SK-N-SH (cell line): ENCODE measurements at regions not wholly inside any gene's neighbourhood (a gene's known extent, or its start where the extent isn't known, plus 50 kb on each side); places are given as distances from the start of the nearest gene placed in this dataset.

Source experiments
- CTCF ChIA-PET: fragments of 300-600, 350-600 bp; formaldehyde crosslinking; extraction: SDS; loops from one replicate; lab custom pipeline; 2021; lab: Yijun Ruan, JAX
- POLR2A ChIA-PET: fragments of 350-600 bp; sonication (Branson Sonifier 250); formaldehyde crosslinking; extraction: SDS; loops from one replicate; lab custom pipeline; 2020; ENCODE audit warnings: antibody characterized with exemption, inconsistent platforms; lab: Yijun Ruan, JAX
- DNase-seq: peaks from one replicate; pipeline ENCODE4 v3.0.0; 2012
- H2AFZ ChIP-seq: fragments of 200-600 bp; sonication (generic); 2 replicates; pipeline ENCODE4 v1.8.1; 2016; ENCODE audit warnings: antibody characterized with exemption, mild to moderate bottlenecking, low read depth
- H3F3A ChIP-seq: fragments of 200-600 bp; sonication (generic); replicated peaks from 2 replicates; pipeline ENCODE3; 2016; ENCODE audit warnings: antibody characterized with exemption, mild to moderate bottlenecking; ENCODE audit not compliant: insufficient read depth
- H3K27ac ChIP-seq, 2 experiments: fragments of 200-500 bp in 1 of 2; fragments of 200-600 bp in 1 of 2; sonication (Bioruptor generic) in 1 of 2; sonication (generic), shearing (Covaris generic) in 1 of 2; 2 replicates each; pipeline versions ENCODE4 v1.5.1 to v1.6.1; 2014 to 2016; ENCODE audit warnings: low read depth in 2 of 2, inconsistent platforms in 1 of 2, low read length in 1 of 2, mild to moderate bottlenecking in 1 of 2, mixed read lengths in 1 of 2
- H3K27me3 ChIP-seq: fragments of 200-600 bp; sonication (generic), shearing (Covaris generic); 2 replicates; pipeline ENCODE4 v1.6.1; 2016; ENCODE audit warnings: mixed run types; ENCODE audit not compliant: insufficient read depth
- H3K36me3 ChIP-seq, 2 experiments: fragments of 200-500 bp in 1 of 2; fragments of 200-600 bp in 1 of 2; sonication (Bioruptor generic) in 1 of 2; sonication (generic) in 1 of 2; replicated peaks in 1 of 2; 2 replicates each; pipeline versions ENCODE3 to v1.5.1; 2014 to 2016; ENCODE audit warnings: low read length in 1 of 2, mild to moderate bottlenecking in 1 of 2; ENCODE audit not compliant: insufficient read depth in 2 of 2, control insufficient read depth in 1 of 2
- H3K4me1 ChIP-seq, 2 experiments: fragments of 200-500 bp in 1 of 2; fragments of 200-600 bp in 1 of 2; sonication (Bioruptor generic) in 1 of 2; sonication (generic), shearing (Covaris generic) in 1 of 2; 2 replicates each; pipeline versions ENCODE4 v1.5.1 to v1.6.1; 2014 to 2016; ENCODE audit warnings: low read depth in 1 of 2, low read length in 1 of 2, mixed run types in 1 of 2; ENCODE audit not compliant: insufficient read depth in 2 of 2, control insufficient read depth in 1 of 2
- H3K4me2 ChIP-seq: fragments of 200-600 bp; sonication (generic), shearing (Covaris generic); 2 replicates; pipeline ENCODE4 v1.6.1; 2017; ENCODE audit warnings: mixed run types
- H3K4me3 ChIP-seq, 2 experiments: fragments of 200-500 bp in 1 of 2; fragments of 200-600 bp in 1 of 2; sonication (Bioruptor generic) in 1 of 2; sonication (generic), shearing (Covaris generic) in 1 of 2; 2 replicates each; pipeline versions ENCODE4 v1.5.1 to v1.8.1; 2014 to 2016; ENCODE audit warnings: low read depth in 2 of 2, inconsistent platforms in 1 of 2, low read length in 1 of 2, mild to moderate bottlenecking in 1 of 2, mixed read lengths in 1 of 2, moderate library complexity in 1 of 2
- H3K79me2 ChIP-seq: fragments of 200-600 bp; sonication (generic); 2 replicates; pipeline ENCODE4 v1.8.1; 2017; ENCODE audit warnings: mild to moderate bottlenecking; ENCODE audit not compliant: insufficient read depth
- H3K9ac ChIP-seq: fragments of 200-600 bp; sonication (generic); 2 replicates; pipeline ENCODE4 v1.6.1; 2017; ENCODE audit warnings: mixed run types
- H3K9me2 ChIP-seq: fragments of 200-600 bp; sonication (generic); 2 replicates; pipeline ENCODE4 v1.6.1; 2017; ENCODE audit warnings: mixed run types
- H3K9me3 ChIP-seq: fragments of 200-600 bp; sonication (generic); 2 replicates; pipeline ENCODE4 v1.6.1; 2017; ENCODE audit warnings: mixed run types, mild to moderate bottlenecking, moderate library complexity
- H4K20me1 ChIP-seq: fragments of 200-600 bp; sonication (generic); 2 replicates; pipeline ENCODE4 v1.6.1; 2017; ENCODE audit warnings: mild to moderate bottlenecking, mixed run types; ENCODE audit not compliant: insufficient read depth
- EP300 ChIP-seq, 2 experiments: IDR thresholded peaks; 2 replicates each; pipeline versions ENCODE4 v1.4.0 to v1.6.1; 2012; ENCODE audit warnings: borderline replicate concordance in 1 of 2, low read depth in 1 of 2, low read length in 1 of 2
- FOSL2 ChIP-seq: IDR thresholded peaks from 2 replicates; pipeline ENCODE4 v1.4.0; 2012; ENCODE audit warnings: low read depth, mild to moderate bottlenecking, moderate library complexity, borderline replicate concordance
- FOXJ3 ChIP-seq: sonication (generic); formaldehyde crosslinking; IDR thresholded peaks from 2 replicates; pipeline ENCODE4 v1.5.1; 2020; ENCODE audit warnings: mild to moderate bottlenecking, missing genetic modification reagents
- FOXM1 ChIP-seq: IDR thresholded peaks from 2 replicates; pipeline ENCODE4 v1.4.0; 2012; ENCODE audit warnings: low read depth, mild to moderate bottlenecking
- IRF3 ChIP-seq: fragments of 150-350 bp; IDR thresholded peaks from 2 replicates; pipeline ENCODE4 v1.6.1; 2016; ENCODE audit warnings: mild to moderate bottlenecking, low read depth, low read length
- MXI1 ChIP-seq: IDR thresholded peaks from 2 replicates; pipeline ENCODE4 v1.6.1; 2012; ENCODE audit warnings: mild to moderate bottlenecking, low read depth, low read length, improper control_type of control experiment
- NFIC ChIP-seq: IDR thresholded peaks from 2 replicates; pipeline ENCODE4 v1.4.0; 2012; ENCODE audit warnings: borderline replicate concordance
- PBX3 ChIP-seq: IDR thresholded peaks from 2 replicates; pipeline ENCODE4; 2012
- SIN3A ChIP-seq: IDR thresholded peaks from 2 replicates; pipeline ENCODE4 v1.6.1; 2012; ENCODE audit warnings: low read depth, mild to moderate bottlenecking, low read length, moderate library complexity, borderline replicate concordance
- SMC3 ChIP-seq: IDR thresholded peaks from 2 replicates; pipeline ENCODE4 v1.6.1; 2012; ENCODE audit warnings: low read depth, low read length, improper control_type of control experiment
- TAF1 ChIP-seq: IDR thresholded peaks from 2 replicates; pipeline ENCODE4 v1.6.1; 2012; ENCODE audit warnings: low read depth, mild to moderate bottlenecking, low read length, moderate library complexity, borderline replicate concordance
- TCF12 ChIP-seq: IDR thresholded peaks from 2 replicates; pipeline ENCODE4 v1.4.0; 2012
- USF1 ChIP-seq: IDR thresholded peaks from 2 replicates; pipeline ENCODE4 v1.4.0; 2012; ENCODE audit warnings: low read depth, borderline replicate concordance
- YY1 ChIP-seq: IDR thresholded peaks from 2 replicates; pipeline ENCODE4 v1.4.0; 2012; ENCODE audit warnings: low read depth, mild to moderate bottlenecking
- WGBS: methylation state at CpG from one replicate; pipeline ENCODE4 v1.1.6; 2017; ENCODE audit warnings: low lambda C conversion rate; 5-methylcytosine and 5-hydroxymethylcytosine counted together

- H3K4me2 ChIP-seq: no peak overlapping the region
- TF ChIP-seq PBX3 (no peak), MXI1 (no peak), EP300 (IDR thresholded peaks at IDR 0.05; ENCODE audit: borderline replicate concordance in 1 of 2, low read depth in 1 of 2, low read length in 1 of 2) (no peak), SMC3 (no peak), TAF1 (no peak), SIN3A (no peak), NFIC (no peak), TCF12 (no peak)
- TF ChIP-seq, all 33 proteins: peak for 0
- H3K9ac ChIP-seq: no peak overlapping the region
- H3K9me2 ChIP-seq: no peaks in the 10 kb centered on the region
- ChIA-PET CTCF (no interaction called here), POLR2A (no interaction called here)
- H3K9me3 ChIP-seq: no peaks in the 10 kb centered on the region
- no peak overlapping the region for H3K27ac ChIP-seq
- H4K20me1 ChIP-seq: no peaks in the 10 kb centered on the region
- 0% methylated on average over 1 of the region's 1 CpG for WGBS
- no peaks in the 10 kb centered on the region for H3K27me3 ChIP-seq
- H3K4me1 ChIP-seq: no peaks in the 10 kb centered on the region
- H3K4me3 ChIP-seq: no peak overlapping the region
- H3F3A ChIP-seq: no peaks in the 10 kb centered on the region
- no peaks in the 10 kb centered on the region for H3K36me3 ChIP-seq
- H3K79me2 ChIP-seq: no peaks in the 10 kb centered on the region
- no peak overlapping the region for H2AFZ ChIP-seq
- DNase-seq: no peak
These were observed 1247.0 kb upstream of the CHAC2 start for GRCh38 chr2:52520644-52521043.

- H3K9me2 ChIP-seq: no peaks in the 10 kb centered on the region
- no peaks in the 10 kb centered on the region for H3K36me3 ChIP-seq
- no peak for DNase-seq
- H3F3A ChIP-seq: no peaks in the 10 kb centered on the region
- ChIA-PET CTCF (no interaction called here), POLR2A (no interaction called here)
- no peak overlapping the region for H3K4me2 ChIP-seq
- no peaks in the 10 kb centered on the region for H3K27me3 ChIP-seq
- H3K4me1 ChIP-seq: no peaks in the 10 kb centered on the region
- H3K27ac ChIP-seq: no peak overlapping the region
- no peak for TF ChIP-seq FOXM1
- no peak for TF ChIP-seq YY1
- TF ChIP-seq TCF12: no peak
- no peak for TF ChIP-seq FOSL2
- no peak for TF ChIP-seq IRF3
- no peak for TF ChIP-seq NFIC
- no peak for TF ChIP-seq USF1
- TF ChIP-seq FOXJ3: no peak
- H3K4me3 ChIP-seq: no peak overlapping the region
- no peaks in the 10 kb centered on the region for H3K9me3 ChIP-seq
- H3K79me2 ChIP-seq: no peaks in the 10 kb centered on the region
- H3K9ac ChIP-seq: no peak overlapping the region
- no peak overlapping the region for H2AFZ ChIP-seq
- no peaks in the 10 kb centered on the region for H4K20me1 ChIP-seq
These were observed 1248.9 kb upstream of the CHAC2 start for GRCh38 chr2:52518678-52519077.
